Thoracic aorta (tissue), 2 donors: ENCODE measurements at regions not wholly inside any gene's neighbourhood (a gene's known extent, or its start where the extent isn't known, plus 50 kb on each side); places are given as distances from the start of the nearest gene placed in this dataset.
"Not testable (repeated sequence)": the region's sequence is repeated elsewhere in the genome, so short reads cannot be mapped to it uniquely, and the experiment has no call there.

Experiments
- ATAC-seq: fragments of 150-250 bp; one replicate; pipeline ENCODE4 v1.8.0; 2017; ENCODE audit warnings: low read depth; ENCODE audit not compliant: insufficient number of reproducible peaks, low FRiP score
- DNase-seq: peaks from one replicate; pipeline ENCODE4 v3.0.0-alpha.2; 2020; ENCODE audit warnings: low spot score
- H3K27ac ChIP-seq, 2 donors: fragments of 200-600 bp; sonication (generic); 1 replicate in 1 of 2; 2 replicates in 1 of 2; pipeline ENCODE4 v1.5.1; 2016; ENCODE audit warnings: mild to moderate bottlenecking in 2 of 2, moderate library complexity in 2 of 2
- H3K27me3 ChIP-seq: fragments of 200-600 bp; sonication (generic); replicated peaks from 2 replicates; pipeline ENCODE4 v1.6.0; 2016; ENCODE audit warnings: mild to moderate bottlenecking; ENCODE audit not compliant: insufficient read depth
- H3K36me3 ChIP-seq: fragments of 200-600 bp; sonication (generic); one replicate; pipeline ENCODE4 v1.5.1; 2016
- H3K4me1 ChIP-seq, 2 donors: fragments of 200-600 bp; sonication (generic); 1 replicate in 1 of 2; 2 replicates in 1 of 2; pipeline versions ENCODE4 v1.5.1 to v1.6.0; 2016; ENCODE audit warnings: low read depth in 2 of 2, mild to moderate bottlenecking in 1 of 2; ENCODE audit not compliant: control insufficient read depth in 1 of 2
- H3K4me3 ChIP-seq: fragments of 200-600 bp; sonication (generic); 2 replicates; pipeline ENCODE4 v1.5.1; 2016; ENCODE audit warnings: mild to moderate bottlenecking
- H3K9me3 ChIP-seq: fragments of 200-600 bp; sonication (generic); 2 replicates; pipeline ENCODE4 v1.5.1; 2016
- TF ChIP-seq, protein P1 (sequence below): fragments of 200-600 bp; sonication (generic); IDR thresholded peaks from one replicate; pipeline ENCODE4 v1.5.1; 2019; ENCODE audit warnings: antibody characterized with exemption

DNA sequence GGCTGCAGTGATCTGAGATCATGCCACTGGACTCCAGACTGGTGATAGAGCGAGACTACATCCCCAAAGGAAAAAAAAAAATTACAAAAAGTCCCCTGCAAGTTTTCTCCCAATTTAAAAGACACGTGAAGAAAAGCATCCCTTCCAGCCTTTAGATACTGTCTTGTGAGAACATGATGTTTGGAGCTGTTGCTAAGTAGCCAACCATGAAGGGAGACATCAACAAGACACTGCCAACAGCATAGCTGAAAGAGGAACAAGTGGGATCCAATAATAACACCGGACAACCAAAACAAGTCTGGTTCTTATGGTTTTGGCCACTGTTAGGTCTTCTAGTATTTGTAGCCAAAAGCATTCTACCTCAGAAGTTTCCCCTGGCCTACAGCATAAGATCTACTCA is 118.9 kb upstream of the CCDC180 start:
- ATAC-seq = no peak
- H3K36me3 ChIP-seq = no peaks in the 10 kb centered on the region
- H3K27ac ChIP-seq = no peak overlapping the region
- no peaks in the 10 kb centered on the region for H3K9me3 ChIP-seq
- no peak overlapping the region for H3K4me3 ChIP-seq
- no peaks in the 10 kb centered on the region for H3K4me1 ChIP-seq
- TF ChIP-seq, protein P1, sequence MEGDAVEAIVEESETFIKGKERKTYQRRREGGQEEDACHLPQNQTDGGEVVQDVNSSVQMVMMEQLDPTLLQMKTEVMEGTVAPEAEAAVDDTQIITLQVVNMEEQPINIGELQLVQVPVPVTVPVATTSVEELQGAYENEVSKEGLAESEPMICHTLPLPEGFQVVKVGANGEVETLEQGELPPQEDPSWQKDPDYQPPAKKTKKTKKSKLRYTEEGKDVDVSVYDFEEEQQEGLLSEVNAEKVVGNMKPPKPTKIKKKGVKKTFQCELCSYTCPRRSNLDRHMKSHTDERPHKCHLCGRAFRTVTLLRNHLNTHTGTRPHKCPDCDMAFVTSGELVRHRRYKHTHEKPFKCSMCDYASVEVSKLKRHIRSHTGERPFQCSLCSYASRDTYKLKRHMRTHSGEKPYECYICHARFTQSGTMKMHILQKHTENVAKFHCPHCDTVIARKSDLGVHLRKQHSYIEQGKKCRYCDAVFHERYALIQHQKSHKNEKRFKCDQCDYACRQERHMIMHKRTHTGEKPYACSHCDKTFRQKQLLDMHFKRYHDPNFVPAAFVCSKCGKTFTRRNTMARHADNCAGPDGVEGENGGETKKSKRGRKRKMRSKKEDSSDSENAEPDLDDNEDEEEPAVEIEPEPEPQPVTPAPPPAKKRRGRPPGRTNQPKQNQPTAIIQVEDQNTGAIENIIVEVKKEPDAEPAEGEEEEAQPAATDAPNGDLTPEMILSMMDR = no peak
- DNase-seq = no peak
- no peaks in the 10 kb centered on the region for H3K27me3 ChIP-seq

DNA sequence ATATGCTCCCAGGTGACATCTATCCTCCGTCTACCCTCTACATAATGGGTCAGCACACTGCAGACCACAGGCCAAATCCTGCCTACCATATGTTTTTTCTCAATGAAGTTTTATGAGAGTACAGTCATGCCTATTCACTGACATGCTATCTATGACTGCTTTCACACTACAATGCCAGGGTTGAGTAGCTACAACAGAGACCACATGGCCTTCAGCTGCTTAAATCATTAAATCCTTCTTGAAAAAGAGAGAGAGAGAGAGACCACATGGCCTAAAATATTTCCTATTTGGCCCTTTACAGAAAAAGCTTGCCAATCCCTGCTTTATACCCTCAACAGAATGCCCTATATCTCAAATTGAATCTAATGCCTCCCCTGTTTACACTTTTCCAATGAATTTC is 119.8 kb upstream of the CCDC180 start:
- not testable (repeated sequence) for H3K9me3 ChIP-seq, H3K27me3 ChIP-seq, H3K4me1 ChIP-seq, ATAC-seq, H3K4me3 ChIP-seq, H3K27ac ChIP-seq, H3K36me3 ChIP-seq, DNase-seq

DNA sequence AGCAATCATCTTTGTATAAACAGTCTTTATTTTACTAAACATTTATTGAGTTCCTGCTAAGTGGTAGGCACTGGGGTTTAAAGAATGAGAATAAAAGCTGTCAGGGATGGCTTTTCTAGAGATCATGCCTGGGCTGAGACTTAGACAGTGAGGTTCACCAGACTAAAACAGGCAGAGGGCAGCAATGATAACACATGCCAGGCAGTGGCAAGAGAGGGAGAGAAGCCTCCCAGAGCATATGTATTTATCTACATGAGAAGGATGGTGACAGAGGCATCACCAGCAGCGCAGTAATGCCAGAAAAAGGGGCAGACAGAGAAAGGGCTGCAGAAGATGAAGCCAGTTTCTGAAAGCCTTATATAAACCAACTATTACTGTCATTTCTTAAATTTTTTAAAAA is 121.0 kb upstream of the CCDC180 start:
- Histone ChIP-seq H3K27ac (no peak overlapping the region), H3K4me1 (no peaks in the 10 kb centered on the region), H3K27me3 (no peaks in the 10 kb centered on the region), H3K4me3 (no peak overlapping the region), H3K9me3 (no peaks in the 10 kb centered on the region), H3K36me3 (no peaks in the 10 kb centered on the region)
- TF ChIP-seq, protein P1 = no peak
- DNase-seq (no peak), ATAC-seq (no peak)

DNA sequence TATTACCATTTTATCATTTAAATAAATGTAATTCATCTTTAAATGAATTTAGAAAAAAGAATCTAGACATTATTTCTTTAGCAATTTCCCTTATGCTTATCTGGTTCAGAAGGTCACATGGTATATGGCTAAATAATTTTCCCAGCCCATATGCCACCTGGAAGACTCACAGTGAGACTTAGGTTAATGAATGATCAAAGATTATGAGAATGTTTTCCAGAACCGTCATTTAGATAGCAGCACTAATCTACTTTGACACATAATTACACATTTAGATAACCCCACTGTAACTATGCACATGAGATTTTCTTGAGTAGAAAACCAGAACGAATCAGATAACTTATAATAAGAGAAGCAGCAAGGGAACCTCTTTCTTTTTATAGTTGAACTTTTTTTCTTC is 124.9 kb upstream of the CCDC180 start:
- not testable (repeated sequence) for H3K4me3 ChIP-seq, H3K9me3 ChIP-seq, H3K4me1 ChIP-seq, H3K27me3 ChIP-seq, H3K27ac ChIP-seq, ATAC-seq, H3K36me3 ChIP-seq, DNase-seq

DNA sequence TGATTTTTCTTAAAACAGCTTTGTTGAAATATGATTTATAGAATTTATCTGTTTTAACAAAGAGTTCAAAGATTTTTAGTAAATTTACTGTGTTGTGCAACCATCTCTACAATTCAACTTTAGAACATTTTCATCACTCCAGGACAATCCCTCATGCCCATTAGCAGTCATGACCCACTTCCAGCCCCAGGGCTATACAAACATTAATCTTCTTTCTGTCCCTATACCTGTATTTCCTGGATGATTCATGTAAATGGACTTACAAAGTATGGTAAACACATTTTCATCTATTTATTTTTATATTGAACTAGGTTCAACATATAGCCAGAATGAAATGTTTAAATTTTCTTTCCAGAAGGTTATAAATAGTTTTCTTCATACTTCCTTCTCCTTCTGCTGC is 127.8 kb upstream of the CCDC180 start:
- H3K27me3 ChIP-seq = no peaks in the 10 kb centered on the region
- no peak overlapping the region for H3K27ac ChIP-seq
- H3K4me3 ChIP-seq = no peak overlapping the region
- TF ChIP-seq, protein P1 = no peak
- H3K36me3 ChIP-seq = no peaks in the 10 kb centered on the region
- ATAC-seq (no peak), DNase-seq (no peak)
- no peaks in the 10 kb centered on the region for H3K9me3 ChIP-seq
- H3K4me1 ChIP-seq = no peaks in the 10 kb centered on the region

DNA sequence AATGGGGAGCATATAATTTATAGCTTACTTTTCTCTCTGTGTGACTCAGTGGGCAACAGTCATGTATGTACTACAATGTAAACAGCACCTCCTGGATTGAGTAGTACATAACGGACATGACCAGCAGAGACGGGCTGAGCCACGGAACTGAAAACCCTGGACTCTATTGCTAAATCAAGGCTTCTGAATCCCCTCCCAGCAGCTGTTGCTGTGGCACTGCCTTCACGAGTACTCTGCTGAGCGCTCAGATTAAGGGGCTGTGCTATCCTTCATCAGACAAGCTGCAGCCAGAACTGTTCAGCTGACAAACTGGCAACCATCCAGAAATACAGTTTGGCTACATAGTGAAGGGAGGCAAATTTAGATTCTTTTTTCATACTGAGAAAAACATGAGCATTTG is 131.3 kb upstream of the CCDC180 start:
- H3K9me3 ChIP-seq = no peaks in the 10 kb centered on the region
- H3K27me3 ChIP-seq = no peaks in the 10 kb centered on the region
- H3K27ac ChIP-seq = no peak overlapping the region
- H3K36me3 ChIP-seq = no peaks in the 10 kb centered on the region
- TF ChIP-seq, protein P1 = no peak
- no peak for ATAC-seq
- no peak overlapping the region for H3K4me3 ChIP-seq
- DNase-seq = no peak
- H3K4me1 ChIP-seq = no peaks in the 10 kb centered on the region

DNA sequence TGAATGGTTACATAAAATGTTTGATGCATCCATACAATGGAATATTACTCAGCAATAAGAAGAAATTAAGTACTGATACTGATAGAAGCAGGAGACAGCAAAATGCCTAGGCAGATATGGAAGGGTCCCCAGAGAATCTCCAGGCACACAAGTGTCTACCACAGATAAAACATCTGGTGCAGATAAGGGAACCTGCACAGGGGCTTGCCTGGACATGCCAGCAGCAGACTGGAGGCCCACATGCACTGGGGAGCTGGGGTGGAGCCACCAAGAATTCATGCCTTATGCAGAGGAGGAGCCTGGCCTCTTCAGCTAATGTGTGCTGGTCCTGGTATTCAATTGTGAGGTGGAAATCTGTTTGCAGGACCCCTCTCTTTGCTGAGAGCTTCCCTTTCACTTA is 129.2 kb upstream of the CTSV start:
- not testable (repeated sequence) for H3K27ac ChIP-seq, ATAC-seq, H3K4me3 ChIP-seq, H3K27me3 ChIP-seq, H3K4me1 ChIP-seq, H3K9me3 ChIP-seq, DNase-seq, H3K36me3 ChIP-seq

DNA sequence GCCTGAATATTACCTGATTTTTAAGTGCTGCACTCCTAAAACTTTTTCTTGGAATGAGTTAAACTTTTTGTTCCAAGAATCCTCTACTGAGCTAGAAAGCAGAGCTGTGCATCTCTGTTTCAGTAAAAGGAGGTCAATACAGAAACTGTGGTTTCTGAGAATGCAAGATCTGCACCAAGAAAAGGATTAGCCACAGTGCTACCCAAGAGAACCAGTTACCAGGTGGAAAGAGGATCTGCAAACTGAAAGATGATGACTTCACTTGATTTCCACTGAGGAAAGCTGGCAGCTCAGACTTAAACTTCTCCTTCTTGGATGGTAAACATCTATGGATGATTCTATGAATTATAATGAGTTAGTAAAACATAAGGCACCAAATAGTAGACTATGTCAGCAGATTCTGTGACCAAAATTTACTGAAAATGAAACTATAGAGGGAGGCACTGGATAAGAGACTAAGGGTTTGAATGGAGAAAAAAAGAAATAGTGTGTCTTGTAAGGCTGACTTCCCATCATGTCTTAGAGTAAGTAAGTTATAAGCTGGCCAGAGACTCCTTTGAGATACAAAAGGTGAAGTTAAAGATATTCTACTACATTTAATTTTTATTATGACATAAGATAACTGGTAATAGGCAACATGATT is 127.7 kb upstream of the CTSV start:
- not testable (repeated sequence) for H3K4me3 ChIP-seq, H3K27me3 ChIP-seq, H3K27ac ChIP-seq, H3K9me3 ChIP-seq, H3K4me1 ChIP-seq, H3K36me3 ChIP-seq, DNase-seq, ATAC-seq
